Fibroblast of lung (primary cell): ENCODE measurements at regions not wholly inside any gene's neighbourhood (a gene's known extent, or its start where the extent isn't known, plus 50 kb on each side); places are given as distances from the start of the nearest gene placed in this dataset.

ENCODE experiments used
- CTCF ChIP-seq, 2 donors: IDR thresholded peaks in 1 of 2; conservative IDR thresholded peaks in 1 of 2; 1 replicate in 1 of 2; 2 replicates in 1 of 2; pipeline ENCODE4 v1.5.1; 2011 to 2012; ENCODE audit warnings: low read length in 2 of 2, control low read depth in 1 of 2, inconsistent platforms in 1 of 2, low read depth in 1 of 2, mild to moderate bottlenecking in 1 of 2
- EZH2 ChIP-seq: IDR thresholded peaks from 2 replicates; pipeline ENCODE4 v1.5.1; 2012; ENCODE audit warnings: low read length, control low read depth, mild to moderate bottlenecking; ENCODE audit errors: missing control alignments

- TF ChIP-seq CTCF (conservative IDR thresholded peaks at IDR 0.05 in 1 of 2, IDR thresholded peaks at IDR 0.05 in 1 of 2; ENCODE audit: low read depth in 1 of 2, low read length in 2 of 2) (no peak), EZH2 (no peak)
Measured at GRCh38 chr4:180434131-180434895, 1808.9 kb upstream of the TENM3 start.
